Stimulated activated naive CD8-positive, alpha-beta T cell treated with anti-CD3 and anti-CD28 coated beads, Interleukin-15, amount 100 ng/mL, for 72 hours (primary cell): ENCODE measurements at regions not wholly inside any gene's neighbourhood (a gene's known extent, or its start where the extent isn't known, plus 50 kb on each side); places are given as distances from the start of the nearest gene placed in this dataset.
"Not testable (repeated sequence)": the region's sequence is repeated elsewhere in the genome, so short reads cannot be mapped to it uniquely, and the experiment has no call there.

Experiments
- ATAC-seq: fragments of 150-1000 bp; cut with Tn5 transposase; 2 replicates; pipeline ENCODE4 v1.10.0; 2021; ENCODE audit warnings: mild to moderate bottlenecking, moderate library complexity
- DNase-seq, 2 donors: peaks; one replicate each; pipeline ENCODE4 v3.0.0; 2021 to 2022
- H3K27ac Mint-ChIP-seq, 2 donors: one replicate each; pipeline ENCODE4 v1.8.0; 2022; ENCODE audit warnings: mild to moderate bottlenecking in 2 of 2, mixed read lengths in 2 of 2, moderate library complexity in 2 of 2
- H3K27me3 Mint-ChIP-seq: one replicate; pipeline ENCODE4 v1.8.0; 2022; ENCODE audit warnings: mixed read lengths
- H3K4me1 Mint-ChIP-seq: one replicate; pipeline ENCODE4 v1.8.0; 2022; ENCODE audit warnings: mild to moderate bottlenecking, mixed read lengths
- H3K4me3 Mint-ChIP-seq, 2 donors: one replicate each; pipeline ENCODE4 v1.8.0; 2022; ENCODE audit warnings: mild to moderate bottlenecking in 2 of 2, mixed read lengths in 2 of 2, moderate library complexity in 1 of 2
- H3K9me3 Mint-ChIP-seq, 2 donors: one replicate each; pipeline ENCODE4 v1.8.0; 2022; ENCODE audit warnings: mixed read lengths in 2 of 2

- no peaks in the 10 kb centered on the region for H3K27me3 Mint-ChIP-seq
- no peaks in the 10 kb centered on the region for H3K4me1 Mint-ChIP-seq
- no peak overlapping the region for H3K4me3 Mint-ChIP-seq
- peaks cover 0 to 5% of the 10 kb centered on the region in 2 donors for H3K9me3 Mint-ChIP-seq
- ATAC-seq, result no peak
- no peak overlapping the region for H3K27ac Mint-ChIP-seq
- DNase-seq, result no peak
Observed at GRCh38 chr13:84737661-84738060, 855.4 kb upstream of the SLITRK1 start.

- no peak overlapping the region for H3K27ac Mint-ChIP-seq
- no peak for DNase-seq
- ATAC-seq, result no peak
- H3K4me3 Mint-ChIP-seq, result no peak overlapping the region
- H3K4me1 Mint-ChIP-seq, result no peaks in the 10 kb centered on the region
- no peaks in the 10 kb centered on the region for H3K9me3 Mint-ChIP-seq
- H3K27me3 Mint-ChIP-seq, result no peaks in the 10 kb centered on the region
Observed at GRCh38 chr13:84730376-84730775, 848.1 kb upstream of the SLITRK1 start.

- ATAC-seq (peak; percentile 60), DNase-seq (no peak)
- H3K27me3 Mint-ChIP-seq, result no peaks in the 10 kb centered on the region
- H3K27ac Mint-ChIP-seq, result no peak overlapping the region
- H3K4me1 Mint-ChIP-seq, result no peaks in the 10 kb centered on the region
- H3K4me3 Mint-ChIP-seq, result no peak overlapping the region
- H3K9me3 Mint-ChIP-seq, result no peaks in the 10 kb centered on the region
Observed at GRCh38 chr13:84705982-84706710, 823.9 kb upstream of the SLITRK1 start.

- Mint-ChIP-seq H3K4me1 (no peaks in the 10 kb centered on the region), H3K4me3 (no peak overlapping the region), H3K27ac (no peak overlapping the region), H3K9me3 (peaks cover 0 to 7% of the 10 kb centered on the region in 2 donors), H3K27me3 (no peaks in the 10 kb centered on the region)
- no peak for DNase-seq
- no peak for ATAC-seq
Observed at GRCh38 chr13:84702174-84702573, 819.9 kb upstream of the SLITRK1 start.

- not testable (repeated sequence) for H3K4me3 Mint-ChIP-seq, H3K27ac Mint-ChIP-seq, ATAC-seq, H3K4me1 Mint-ChIP-seq, DNase-seq, H3K27me3 Mint-ChIP-seq
- peaks cover 0 to 21% of the 10 kb centered on the region in 2 donors for H3K9me3 Mint-ChIP-seq
Observed at GRCh38 chr13:84697591-84697990, 815.3 kb upstream of the SLITRK1 start.

- ATAC-seq (no peak), DNase-seq (no peak)
- Mint-ChIP-seq H3K27me3 (no peaks in the 10 kb centered on the region), H3K9me3 (no peaks in the 10 kb centered on the region), H3K27ac (no peak overlapping the region), H3K4me1 (no peaks in the 10 kb centered on the region), H3K4me3 (no peak overlapping the region)
Observed at GRCh38 chr13:84686973-84687372, 804.7 kb upstream of the SLITRK1 start.

GRCh38 chr13:84686458-84686857 is 804.2 kb upstream of the SLITRK1 start:
- Mint-ChIP-seq H3K9me3 (no peaks in the 10 kb centered on the region), H3K4me1 (no peaks in the 10 kb centered on the region), H3K27ac (no peak overlapping the region), H3K4me3 (no peak overlapping the region), H3K27me3 (no peaks in the 10 kb centered on the region)
- ATAC-seq (no peak), DNase-seq (no peak)

GRCh38 chr13:84684804-84685203 is 802.5 kb upstream of the SLITRK1 start:
- no peak for DNase-seq
- Mint-ChIP-seq H3K9me3 (no peaks in the 10 kb centered on the region), H3K4me3 (no peak overlapping the region), H3K27ac (no peak overlapping the region), H3K27me3 (no peaks in the 10 kb centered on the region), H3K4me1 (no peaks in the 10 kb centered on the region)
- no peak for ATAC-seq

GRCh38 chr13:84684048-84684662 is 801.9 kb upstream of the SLITRK1 start:
- H3K27ac Mint-ChIP-seq, result no peak overlapping the region
- H3K4me3 Mint-ChIP-seq, result no peak overlapping the region

GRCh38 chr13:84683448-84683847 is 801.2 kb upstream of the SLITRK1 start:
- H3K9me3 Mint-ChIP-seq, result no peaks in the 10 kb centered on the region

More at GRCh38 chr13:84684048-84684662, 801.9 kb upstream of the SLITRK1 start:
- H3K27me3 Mint-ChIP-seq, result no peaks in the 10 kb centered on the region
- H3K4me1 Mint-ChIP-seq, result no peaks in the 10 kb centered on the region
- ATAC-seq, result no peak
- H3K9me3 Mint-ChIP-seq, result no peaks in the 10 kb centered on the region
- DNase-seq, result no peak

GRCh38 chr13:84677836-84678235 is 795.6 kb upstream of the SLITRK1 start:
- Mint-ChIP-seq H3K4me1 (no peaks in the 10 kb centered on the region), H3K4me3 (no peak overlapping the region), H3K9me3 (no peaks in the 10 kb centered on the region), H3K27me3 (no peaks in the 10 kb centered on the region), H3K27ac (no peak overlapping the region)
- ATAC-seq, result no peak
- DNase-seq, result no peak

More at GRCh38 chr13:84683448-84683847, 801.2 kb upstream of the SLITRK1 start:
- no peaks in the 10 kb centered on the region for H3K27me3 Mint-ChIP-seq
- no peak for DNase-seq
- no peak for ATAC-seq
- no peak overlapping the region for H3K4me3 Mint-ChIP-seq
- H3K4me1 Mint-ChIP-seq, result no peaks in the 10 kb centered on the region
- no peak overlapping the region for H3K27ac Mint-ChIP-seq

- no peaks in the 10 kb centered on the region for H3K4me1 Mint-ChIP-seq
- H3K27me3 Mint-ChIP-seq, result no peaks in the 10 kb centered on the region
- DNase-seq, result no peak
- H3K4me3 Mint-ChIP-seq, result no peak overlapping the region
- ATAC-seq, result no peak
- no peak overlapping the region for H3K27ac Mint-ChIP-seq
- H3K9me3 Mint-ChIP-seq, result no peaks in the 10 kb centered on the region
Observed at GRCh38 chr13:84672616-84673015, 790.3 kb upstream of the SLITRK1 start.

- ATAC-seq, result no peak
- no peak for DNase-seq
- no peak overlapping the region for H3K4me3 Mint-ChIP-seq
- no peaks in the 10 kb centered on the region for H3K27me3 Mint-ChIP-seq
- no peaks in the 10 kb centered on the region for H3K4me1 Mint-ChIP-seq
- H3K27ac Mint-ChIP-seq, result no peak overlapping the region
- no peaks in the 10 kb centered on the region for H3K9me3 Mint-ChIP-seq
Observed at GRCh38 chr13:84670245-84670644, 788.0 kb upstream of the SLITRK1 start.

- Mint-ChIP-seq H3K27me3 (no peaks in the 10 kb centered on the region), H3K4me1 (no peaks in the 10 kb centered on the region), H3K4me3 (no peak overlapping the region), H3K27ac (no peak overlapping the region), H3K9me3 (no peaks in the 10 kb centered on the region)
- ATAC-seq (no peak), DNase-seq (no peak)
Observed at GRCh38 chr13:84668637-84669036, 786.4 kb upstream of the SLITRK1 start.

- ATAC-seq, result no peak
- no peaks in the 10 kb centered on the region for H3K27me3 Mint-ChIP-seq
- no peak overlapping the region for H3K4me3 Mint-ChIP-seq
- no peak for DNase-seq
- no peaks in the 10 kb centered on the region for H3K4me1 Mint-ChIP-seq
- H3K9me3 Mint-ChIP-seq, result peaks cover 0 to 3% of the 10 kb centered on the region in 2 donors
- no peak overlapping the region for H3K27ac Mint-ChIP-seq
Observed at GRCh38 chr13:84662491-84662890, 780.2 kb upstream of the SLITRK1 start.

GRCh38 chr13:84661718-84662117 is 779.4 kb upstream of the SLITRK1 start:
- H3K4me3 Mint-ChIP-seq, result no peak overlapping the region
- H3K27me3 Mint-ChIP-seq, result no peaks in the 10 kb centered on the region
- H3K4me1 Mint-ChIP-seq, result no peaks in the 10 kb centered on the region
- DNase-seq (no peak), ATAC-seq (no peak)
- peaks cover 0 to 3% of the 10 kb centered on the region in 2 donors for H3K9me3 Mint-ChIP-seq
- no peak overlapping the region for H3K27ac Mint-ChIP-seq

- Mint-ChIP-seq H3K9me3 (peaks cover 0 to 3% of the 10 kb centered on the region in 2 donors), H3K27me3 (no peaks in the 10 kb centered on the region), H3K4me1 (no peaks in the 10 kb centered on the region), H3K27ac (no peak overlapping the region), H3K4me3 (no peak overlapping the region)
- DNase-seq (no peak), ATAC-seq (no peak)
Observed at GRCh38 chr13:84659359-84659661, 777.0 kb upstream of the SLITRK1 start.
